HL-60/S4 treated with phorbol 12-myristate 13-acetate at 8.2 ng/mL for 4 days and 3 days (cell line): ENCODE measurements at regions not wholly inside any gene's neighbourhood (a gene's known extent, or its start where the extent isn't known, plus 50 kb on each side); places are given as distances from the start of the nearest gene placed in this dataset.
"Not testable (repeated sequence)": the region's sequence is repeated elsewhere in the genome, so short reads cannot be mapped to it uniquely, and the experiment has no call there.

Experiments used
- in situ Hi-C: fragments of 300-500 bp; cut with MboI; formaldehyde crosslinking; loops from 2 replicates; pipeline ENCODE4 v1.15.0; 2022; ENCODE audit warnings: low sequenced_read_pairs

DNA sequence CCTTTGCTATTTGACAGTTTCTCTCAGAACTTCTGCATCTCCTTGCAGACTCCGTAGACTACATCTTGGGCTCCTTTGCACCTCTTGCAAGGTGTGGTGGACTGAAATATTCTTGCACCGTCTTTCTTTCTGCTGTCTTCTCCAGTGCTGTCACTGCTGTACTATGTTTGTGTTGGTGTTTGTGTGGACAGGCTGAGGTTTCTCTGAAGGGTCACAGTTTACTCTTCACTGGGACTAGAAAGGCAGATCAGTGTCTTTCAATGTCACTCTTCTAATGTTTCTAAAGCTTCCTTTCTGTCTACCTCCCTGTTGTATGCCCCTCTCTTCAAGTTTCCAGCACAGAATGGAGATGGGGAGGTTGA lies 410.0 kb upstream of the CD180 start:
- in situ Hi-C loops, result no loop called here

DNA sequence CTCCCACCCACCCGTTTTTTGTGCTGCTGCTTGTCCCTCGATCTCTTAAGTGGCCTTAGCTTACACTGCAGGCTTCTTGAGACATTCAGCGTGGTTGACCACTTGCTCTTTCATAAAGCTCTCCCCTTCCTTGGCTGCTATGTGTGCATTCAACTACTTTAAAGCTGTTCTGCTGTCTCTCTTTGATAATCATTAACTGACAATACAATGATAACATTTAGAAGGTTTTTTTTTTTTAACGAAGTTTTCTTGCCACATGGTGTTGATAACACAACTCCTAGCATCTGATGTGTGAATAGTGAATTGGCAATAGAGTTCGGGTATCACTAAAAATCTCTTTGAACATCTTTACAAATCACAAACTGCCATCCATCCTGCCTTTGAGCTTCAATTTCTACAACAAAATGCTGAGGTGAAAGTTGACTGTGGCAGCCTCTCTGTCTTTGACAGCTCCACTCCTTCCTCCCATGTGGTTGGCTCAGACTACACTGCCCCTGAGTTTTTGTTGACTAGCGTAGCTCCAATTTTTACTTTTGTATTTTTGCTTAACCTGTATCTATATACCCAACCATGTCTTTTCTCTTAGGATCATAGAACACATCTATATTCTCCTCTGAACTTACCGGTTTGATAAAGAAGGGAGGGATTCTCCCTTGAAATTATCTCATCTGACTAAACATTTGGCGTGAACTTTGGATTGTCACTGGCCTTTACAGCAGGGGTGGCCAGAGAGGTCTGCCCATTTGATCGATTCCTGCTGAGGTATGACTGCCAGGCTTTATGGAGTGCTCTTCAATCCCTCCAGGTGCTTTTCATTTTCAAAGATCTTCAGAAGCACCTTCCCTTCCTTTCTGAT lies 409.4 kb upstream of the CD180 start:
- in situ Hi-C loops, result no loop called here

DNA sequence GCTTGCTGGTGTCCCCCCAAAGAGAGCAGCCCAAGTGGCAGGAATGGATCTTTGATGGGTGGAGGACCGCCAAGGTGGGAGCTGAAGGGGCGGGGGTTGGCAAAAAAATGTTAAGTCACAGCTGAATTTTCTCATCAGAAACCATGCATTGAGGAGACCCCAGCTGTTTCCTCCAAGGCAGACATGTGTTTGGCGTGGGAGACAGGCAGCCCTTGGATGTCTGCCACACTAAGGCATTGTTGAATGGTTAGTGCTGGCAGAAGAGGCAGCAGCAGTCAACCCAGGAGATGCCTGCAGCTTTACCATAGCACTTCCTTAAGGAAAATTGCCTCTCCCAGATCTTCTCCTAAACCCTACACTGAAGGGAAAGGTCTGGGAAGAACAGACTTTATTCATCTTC lies 394.9 kb upstream of the CD180 start:
- in situ Hi-C loops, result no loop called here

GRCh38 chr5:67588389-67588788 lies 391.8 kb upstream of the CD180 start:
- in situ Hi-C loops, result no loop called here

DNA sequence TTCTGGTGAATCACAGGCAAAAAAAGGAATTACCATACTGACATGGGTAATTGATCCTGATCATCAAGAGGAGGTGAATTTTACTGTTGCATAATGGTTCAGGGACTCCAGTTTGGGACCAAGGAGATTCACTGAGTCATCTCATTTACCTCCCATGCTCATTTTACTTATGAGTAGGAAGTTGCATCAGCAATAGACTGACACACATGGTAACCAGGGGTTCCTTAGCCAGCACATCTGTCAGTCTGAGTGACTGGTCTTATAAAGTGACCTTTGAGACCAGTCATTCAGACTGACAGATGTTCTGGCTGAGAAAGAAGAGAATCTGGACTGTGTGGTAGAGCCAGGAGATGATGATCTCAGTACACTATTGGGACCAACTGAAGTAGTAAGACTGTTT lies 384.6 kb upstream of the CD180 start:
- in situ Hi-C loops, result no loop called here

DNA sequence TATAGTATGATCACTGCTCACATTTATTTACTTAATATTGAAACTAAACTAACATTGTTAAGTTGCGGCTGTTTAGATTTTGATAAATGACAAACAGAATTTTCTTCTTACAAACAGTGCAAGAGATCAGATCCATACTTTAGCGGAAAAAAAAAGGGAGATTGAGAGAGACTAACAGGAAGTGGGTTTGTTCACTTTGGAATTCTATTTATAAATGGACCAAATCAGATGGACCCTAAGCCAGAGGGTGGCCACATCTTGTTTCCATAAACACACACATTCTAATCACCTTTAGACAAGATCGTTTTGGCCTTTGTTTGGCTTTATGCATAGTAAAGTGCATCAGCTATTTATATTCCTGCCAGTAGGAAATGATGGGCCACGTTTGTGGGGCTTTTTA lies 381.4 kb upstream of the CD180 start:
- in situ Hi-C loops, result no loop called here

GRCh38 chr5:67577424-67577823 lies 380.8 kb upstream of the CD180 start:
- in situ Hi-C loops, result no loop called here

GRCh38 chr5:67576112-67576511 lies 379.5 kb upstream of the CD180 start:
- in situ Hi-C loops, result no loop called here

DNA sequence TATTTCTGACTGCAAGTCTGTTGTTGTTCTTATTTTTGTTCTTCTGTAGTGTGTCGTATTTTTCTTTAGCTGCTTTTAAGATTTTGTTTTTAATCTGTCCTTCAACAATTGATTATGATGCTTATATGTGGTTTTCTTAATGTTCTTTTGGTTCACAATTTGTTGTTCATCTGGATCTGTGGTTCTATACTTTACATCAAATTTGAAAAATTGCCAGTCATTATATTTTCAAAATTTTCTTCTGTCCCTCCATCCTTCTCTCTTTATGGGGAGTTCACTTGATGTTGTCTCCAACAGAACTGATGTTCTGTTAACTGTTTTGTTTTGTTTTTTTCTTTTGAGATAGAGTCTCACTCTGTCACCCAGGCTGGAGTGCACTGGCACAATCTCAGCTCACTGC lies 378.5 kb upstream of the CD180 start:
- in situ Hi-C loops, result no loop called here

GRCh38 chr5:67561151-67561932 lies 364.7 kb upstream of the CD180 start:
- in situ Hi-C loops, result no loop called here

- in situ Hi-C loops, result no loop called here
Measured at GRCh38 chr5:67552773-67553172, 356.2 kb upstream of the CD180 start.

- in situ Hi-C loops, result no loop called here
Measured at GRCh38 chr5:67549947-67550346, 353.3 kb upstream of the CD180 start.

DNA sequence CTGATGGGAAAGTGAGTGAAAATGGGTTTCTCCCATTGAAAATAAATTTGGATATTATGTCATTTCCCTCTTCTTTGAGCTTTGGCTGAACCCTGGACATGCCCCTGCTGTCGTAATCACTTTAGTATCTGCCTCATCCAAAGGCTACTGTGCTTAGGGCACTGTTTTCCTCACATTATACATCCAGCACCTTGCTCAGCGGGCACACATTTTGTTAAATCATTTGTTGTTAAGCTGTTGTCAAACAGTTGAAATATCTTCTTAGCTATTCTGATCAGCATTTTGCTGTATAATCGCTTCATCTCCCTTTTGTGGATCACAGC lies 352.7 kb upstream of the CD180 start:
- in situ Hi-C loops, result no loop called here

- in situ Hi-C loops, result no loop called here
Measured at GRCh38 chr5:67548520-67549295, 352.1 kb upstream of the CD180 start.

DNA sequence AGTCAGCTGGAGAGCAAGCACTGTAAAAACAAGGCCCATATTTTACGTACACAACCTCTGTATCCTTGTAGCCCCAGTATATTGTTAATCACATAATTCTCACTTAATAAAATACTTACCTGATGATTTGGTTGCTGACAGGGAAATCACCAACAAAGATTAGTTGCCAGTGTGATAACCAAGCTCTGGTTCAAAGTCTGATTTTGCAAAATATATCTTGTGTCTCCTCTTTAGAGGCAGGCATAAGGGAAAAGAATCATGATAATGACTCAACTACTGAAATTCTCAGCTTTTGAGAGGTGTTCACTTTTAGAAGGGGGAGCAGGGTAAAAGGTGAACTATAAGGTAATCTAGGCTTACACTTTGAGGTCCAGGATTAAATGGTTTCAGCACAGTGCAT lies 351.1 kb upstream of the CD180 start:
- in situ Hi-C loops, result no loop called here

DNA sequence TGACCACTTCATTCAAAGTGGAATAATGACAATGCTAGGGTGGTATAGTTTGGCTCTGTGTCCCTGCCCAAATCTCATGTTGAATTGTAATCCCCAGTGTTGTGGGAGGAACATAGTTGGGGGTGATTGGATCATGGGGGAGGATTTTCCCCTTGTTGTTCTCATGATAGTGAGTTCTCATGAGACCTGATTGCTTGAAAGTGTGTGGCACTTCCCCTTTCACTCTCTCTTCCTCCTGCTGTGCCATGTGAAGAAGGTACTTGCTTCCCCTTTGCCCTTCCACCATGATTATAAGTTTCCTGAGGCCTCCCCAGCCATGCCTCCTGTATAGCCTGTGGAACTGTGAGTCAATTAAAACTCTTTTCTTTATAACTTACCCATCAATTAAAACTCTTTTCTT lies 348.3 kb upstream of the CD180 start:
- in situ Hi-C loops, result not testable (repeated sequence)

- in situ Hi-C loops, result no loop called here
Measured at GRCh38 chr5:67543720-67544270, 347.2 kb upstream of the CD180 start.

DNA sequence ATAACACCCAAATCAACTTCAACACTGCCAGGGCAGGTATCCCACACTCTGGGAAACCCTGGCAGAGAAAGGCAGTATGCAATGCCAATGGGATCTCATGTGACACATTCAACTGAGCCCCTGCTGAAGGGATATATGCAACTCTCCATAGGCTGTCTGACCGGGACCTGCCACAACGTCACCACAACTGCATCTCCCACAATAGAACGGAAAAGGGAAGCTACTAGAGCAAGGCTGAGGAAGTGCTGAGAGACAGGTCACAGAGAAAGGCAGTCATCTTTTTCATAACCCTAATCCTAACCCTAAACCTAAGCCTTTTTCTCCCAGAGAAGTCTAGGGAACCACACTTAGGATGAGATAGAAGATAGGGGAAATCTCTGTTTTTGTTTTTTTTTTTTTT lies 345.9 kb upstream of the CD180 start:
- in situ Hi-C loops, result no loop called here

DNA sequence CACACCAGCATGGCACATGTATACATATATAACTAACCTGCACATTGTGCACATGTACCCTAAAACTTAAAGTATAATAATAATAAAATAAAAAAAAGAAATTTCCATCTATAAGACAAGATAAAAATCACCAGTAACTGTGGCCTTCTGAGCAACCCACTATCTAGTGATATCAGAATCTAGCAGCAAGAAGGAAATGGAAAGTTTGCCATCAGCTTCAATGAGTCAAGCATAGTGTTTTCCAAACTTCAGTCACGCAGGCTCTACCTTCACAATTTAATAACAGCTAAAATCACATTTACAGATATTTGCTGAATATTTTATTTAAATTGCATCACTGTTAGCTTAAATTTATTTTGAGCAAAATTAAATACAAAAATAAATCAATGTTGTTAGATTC lies 345.3 kb upstream of the CD180 start:
- in situ Hi-C loops, result no loop called here

GRCh38 chr5:67538855-67539506 lies 342.4 kb upstream of the CD180 start:
- in situ Hi-C loops, result no loop called here
